IPS DF 19.7 (cell line): ENCODE measurements at regions not wholly inside any gene's neighbourhood (a gene's known extent, or its start where the extent isn't known, plus 50 kb on each side); places are given as distances from the start of the nearest gene placed in this dataset.
"Not testable (repeated sequence)": the region's sequence is repeated elsewhere in the genome, so short reads cannot be mapped to it uniquely, and the experiment has no call there.

ENCODE experiments used
- DNase-seq: peaks from one replicate; pipeline ENCODE4 v3.0.0-alpha.2; 2013; ENCODE audit warnings: low read depth, low spot score

GRCh38 chr9:62874745-62875599, 1685.1 kb downstream of the SPATA31A7 start:
- DNase-seq: not testable (repeated sequence)

GRCh38 chr9:62877552-62877951, 1687.7 kb downstream of the SPATA31A7 start:
- not testable (repeated sequence) for DNase-seq

GRCh38 chr9:62877987-62878386, 1688.2 kb downstream of the SPATA31A7 start:
- DNase-seq: not testable (repeated sequence)

GRCh38 chr9:62880453-62880852, 1690.6 kb downstream of the SPATA31A7 start:
- DNase-seq: not testable (repeated sequence)

GRCh38 chr9:62880971-62881370, 1691.1 kb downstream of the SPATA31A7 start:
- DNase-seq: not testable (repeated sequence)

GRCh38 chr9:62881811-62882210, 1692.0 kb downstream of the SPATA31A7 start:
- DNase-seq: not testable (repeated sequence)

GRCh38 chr9:62882717-62883116, 1692.9 kb downstream of the SPATA31A7 start:
- DNase-seq: not testable (repeated sequence)

GRCh38 chr9:62896692-62897091, 1706.9 kb downstream of the SPATA31A7 start:
- not testable (repeated sequence) for DNase-seq

- DNase-seq: not testable (repeated sequence)
Observed at GRCh38 chr9:62897411-62898225, 1707.8 kb downstream of the SPATA31A7 start.

GRCh38 chr9:62899666-62900065, 1709.8 kb downstream of the SPATA31A7 start:
- DNase-seq: not testable (repeated sequence)

- not testable (repeated sequence) for DNase-seq
Observed at GRCh38 chr9:62904061-62904460, 1714.2 kb downstream of the SPATA31A7 start.

GRCh38 chr9:62905722-62906121, 1715.9 kb downstream of the SPATA31A7 start:
- DNase-seq: not testable (repeated sequence)

GRCh38 chr9:62907866-62908265, 1718.0 kb downstream of the SPATA31A7 start:
- not testable (repeated sequence) for DNase-seq

GRCh38 chr9:62908271-62908670, 1718.4 kb downstream of the SPATA31A7 start:
- DNase-seq: not testable (repeated sequence)

- DNase-seq: not testable (repeated sequence)
Observed at GRCh38 chr9:62909447-62909846, 1719.6 kb downstream of the SPATA31A7 start.

- DNase-seq: not testable (repeated sequence)
Observed at GRCh38 chr9:62912278-62912677, 1722.4 kb downstream of the SPATA31A7 start.

GRCh38 chr9:62915168-62915567, 1725.3 kb downstream of the SPATA31A7 start:
- DNase-seq: not testable (repeated sequence)

GRCh38 chr9:62915661-62916060, 1725.8 kb downstream of the SPATA31A7 start:
- DNase-seq: not testable (repeated sequence)

- not testable (repeated sequence) for DNase-seq
Observed at GRCh38 chr9:62918648-62919385, 1729.0 kb downstream of the SPATA31A7 start.

- not testable (repeated sequence) for DNase-seq
Observed at GRCh38 chr9:62931484-62931883, 1741.6 kb downstream of the SPATA31A7 start.

GRCh38 chr9:62952840-62953239, 1763.0 kb downstream of the SPATA31A7 start:
- not testable (repeated sequence) for DNase-seq
